Muscle layer of duodenum (tissue), 2 donors: ENCODE measurements at regions not wholly inside any gene's neighbourhood (a gene's known extent, or its start where the extent isn't known, plus 50 kb on each side); places are given as distances from the start of the nearest gene placed in this dataset.

Experiments
- H3K27ac ChIP-seq: one replicate; pipeline ENCODE4 v1.7.0; 2013; ENCODE audit warnings: mild to moderate bottlenecking, low read length
- H3K27me3 ChIP-seq: one replicate; pipeline ENCODE4 v1.7.0; 2013; ENCODE audit warnings: low read depth, mild to moderate bottlenecking, control low read depth, low read length
- H3K36me3 ChIP-seq, 2 donors: one replicate each; pipeline ENCODE4 v1.7.0; 2013; ENCODE audit warnings: low read length in 2 of 2, control low read depth in 1 of 2, mild to moderate bottlenecking in 1 of 2; ENCODE audit not compliant: insufficient read depth in 2 of 2, control insufficient read depth in 1 of 2
- H3K4me1 ChIP-seq, 2 donors: one replicate each; pipeline ENCODE4 v1.7.0; 2013; ENCODE audit warnings: low read length in 2 of 2, mild to moderate bottlenecking in 2 of 2, control low read depth in 1 of 2, moderate library complexity in 1 of 2; ENCODE audit not compliant: insufficient read depth in 2 of 2, control insufficient read depth in 1 of 2
- H3K4me3 ChIP-seq, 2 donors: one replicate each; pipeline ENCODE4 v1.7.0; 2013; ENCODE audit warnings: low read length in 2 of 2, low read depth in 1 of 2, mild to moderate bottlenecking in 1 of 2
- H3K9me3 ChIP-seq, 2 donors: one replicate each; pipeline ENCODE4 v1.7.0; 2013; ENCODE audit warnings: low read length in 2 of 2, control low read depth in 1 of 2, mild to moderate bottlenecking in 1 of 2; ENCODE audit not compliant: control insufficient read depth in 1 of 2
- donor health status: healthy.

GRCh38 chr4:127113844-127114362 lies 518.9 kb upstream of the INTU start:
- H3K27me3 ChIP-seq, result no peaks in the 10 kb centered on the region
- H3K4me3 ChIP-seq, result no peak overlapping the region
- no peak overlapping the region for H3K27ac ChIP-seq
- H3K36me3 ChIP-seq, result no peaks in the 10 kb centered on the region
- no peaks in the 10 kb centered on the region for H3K4me1 ChIP-seq
- peaks cover 0 to 8% of the 10 kb centered on the region in 2 donors for H3K9me3 ChIP-seq

DNA sequence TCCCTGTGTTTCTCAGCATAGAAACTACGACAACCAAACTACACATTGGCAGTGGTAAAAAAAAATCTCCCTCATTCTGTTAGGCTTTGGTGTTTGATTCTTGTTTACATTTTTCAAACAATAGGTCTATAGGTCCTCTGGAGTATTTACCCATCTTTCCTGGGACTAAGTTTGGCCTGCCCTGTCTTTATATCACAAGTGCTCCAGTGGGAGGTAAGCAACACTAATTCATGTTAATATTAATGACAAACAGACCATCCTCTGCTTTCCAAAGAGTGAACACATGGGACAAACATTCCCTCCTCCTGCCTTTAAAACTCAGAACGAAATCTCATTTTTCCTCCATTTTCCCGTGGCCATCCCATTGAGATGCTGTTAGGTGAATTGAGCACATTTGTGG lies 514.1 kb upstream of the INTU start:
- H3K9me3 ChIP-seq, result no peaks in the 10 kb centered on the region
- H3K27me3 ChIP-seq, result no peaks in the 10 kb centered on the region
- H3K27ac ChIP-seq, result no peak overlapping the region
- no peak overlapping the region for H3K4me3 ChIP-seq
- H3K36me3 ChIP-seq, result no peaks in the 10 kb centered on the region
- peaks cover 0 to 5% of the 10 kb centered on the region in 2 donors for H3K4me1 ChIP-seq

- no peak overlapping the region for H3K27ac ChIP-seq
Observed at GRCh38 chr4:127120441-127121090, 512.2 kb upstream of the INTU start.

GRCh38 chr4:127124919-127125318 lies 507.8 kb upstream of the INTU start:
- no peak overlapping the region for H3K27ac ChIP-seq
- peaks cover 0 to 5% of the 10 kb centered on the region in 2 donors for H3K4me1 ChIP-seq
- H3K9me3 ChIP-seq, result no peaks in the 10 kb centered on the region
- no peaks in the 10 kb centered on the region for H3K36me3 ChIP-seq
- H3K4me3 ChIP-seq, result no peak overlapping the region
- no peaks in the 10 kb centered on the region for H3K27me3 ChIP-seq

More at GRCh38 chr4:127120441-127121090, 512.2 kb upstream of the INTU start:
- Histone ChIP-seq H3K27me3 (no peaks in the 10 kb centered on the region), H3K4me1 (peaks cover 0 to 5% of the 10 kb centered on the region in 2 donors), H3K4me3 (no peak overlapping the region), H3K36me3 (no peaks in the 10 kb centered on the region), H3K9me3 (no peaks in the 10 kb centered on the region)

DNA sequence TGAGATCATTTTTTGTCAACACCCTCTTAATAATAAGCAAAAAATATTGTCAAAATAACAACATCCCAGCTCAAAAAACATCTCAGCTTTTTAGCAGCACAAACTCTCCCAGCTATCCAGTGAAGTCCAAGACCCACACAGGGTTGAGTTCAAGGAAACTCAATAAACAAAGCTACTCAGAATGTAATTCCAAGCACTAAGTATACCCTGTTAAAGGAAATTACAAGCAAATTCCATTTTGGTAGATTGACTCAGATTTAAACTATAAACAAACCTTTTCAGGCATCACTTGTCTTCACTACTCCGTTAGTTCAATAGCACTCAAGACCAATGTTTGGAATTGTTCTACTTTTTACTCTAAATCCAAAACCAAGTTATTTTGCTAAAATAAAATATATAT lies 506.0 kb upstream of the INTU start:
- Histone ChIP-seq H3K9me3 (no peaks in the 10 kb centered on the region), H3K27me3 (no peaks in the 10 kb centered on the region), H3K4me3 (no peak overlapping the region), H3K4me1 (no peaks in the 10 kb centered on the region), H3K27ac (no peak overlapping the region), H3K36me3 (no peaks in the 10 kb centered on the region)

- Histone ChIP-seq H3K4me3 (no peak overlapping the region), H3K36me3 (no peaks in the 10 kb centered on the region), H3K4me1 (no peaks in the 10 kb centered on the region), H3K27ac (no peak overlapping the region), H3K9me3 (no peaks in the 10 kb centered on the region), H3K27me3 (no peaks in the 10 kb centered on the region)
Observed at GRCh38 chr4:127131527-127131926, 501.2 kb upstream of the INTU start.

- no peak overlapping the region for H3K4me3 ChIP-seq
- H3K27ac ChIP-seq, result no peak overlapping the region
- H3K36me3 ChIP-seq, result no peaks in the 10 kb centered on the region
Observed at GRCh38 chr4:127134490-127134889, 498.3 kb upstream of the INTU start.

DNA sequence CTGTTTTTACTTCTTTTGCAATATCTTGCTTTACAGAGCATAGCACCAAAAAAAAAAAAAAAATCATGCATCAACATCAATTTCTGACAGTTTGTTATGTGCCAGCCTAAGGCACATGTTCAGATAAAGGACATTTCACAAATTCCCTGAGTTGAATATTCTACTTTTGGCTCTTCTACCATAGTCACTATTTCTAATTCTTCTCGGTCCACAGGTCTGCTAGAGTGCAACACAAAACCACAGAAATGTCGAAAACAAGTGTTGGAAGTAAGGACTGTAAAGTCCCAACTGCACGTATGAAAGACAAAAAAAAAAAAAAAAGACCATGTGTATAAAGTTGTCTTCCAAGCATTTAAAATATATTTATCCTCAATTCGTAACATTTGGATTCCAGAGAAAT lies 494.2 kb upstream of the INTU start:
- no peaks in the 10 kb centered on the region for H3K4me1 ChIP-seq
- no peaks in the 10 kb centered on the region for H3K27me3 ChIP-seq
- no peaks in the 10 kb centered on the region for H3K9me3 ChIP-seq
- no peak overlapping the region for H3K27ac ChIP-seq
- no peaks in the 10 kb centered on the region for H3K36me3 ChIP-seq
- H3K4me3 ChIP-seq, result no peak overlapping the region

More at GRCh38 chr4:127134490-127134889, 498.3 kb upstream of the INTU start:
- Histone ChIP-seq H3K4me1 (no peaks in the 10 kb centered on the region), H3K9me3 (no peaks in the 10 kb centered on the region), H3K27me3 (no peaks in the 10 kb centered on the region)

GRCh38 chr4:127139788-127140286 lies 492.9 kb upstream of the INTU start:
- H3K9me3 ChIP-seq, result no peaks in the 10 kb centered on the region
- no peaks in the 10 kb centered on the region for H3K36me3 ChIP-seq
- H3K4me3 ChIP-seq, result no peak overlapping the region
- no peaks in the 10 kb centered on the region for H3K4me1 ChIP-seq
- no peaks in the 10 kb centered on the region for H3K27me3 ChIP-seq
- no peak overlapping the region for H3K27ac ChIP-seq

GRCh38 chr4:127140306-127140705 lies 492.5 kb upstream of the INTU start:
- no peaks in the 10 kb centered on the region for H3K36me3 ChIP-seq
- no peaks in the 10 kb centered on the region for H3K4me1 ChIP-seq
- H3K27ac ChIP-seq, result no peak overlapping the region
- H3K27me3 ChIP-seq, result no peaks in the 10 kb centered on the region
- H3K4me3 ChIP-seq, result no peak overlapping the region
- no peaks in the 10 kb centered on the region for H3K9me3 ChIP-seq

DNA sequence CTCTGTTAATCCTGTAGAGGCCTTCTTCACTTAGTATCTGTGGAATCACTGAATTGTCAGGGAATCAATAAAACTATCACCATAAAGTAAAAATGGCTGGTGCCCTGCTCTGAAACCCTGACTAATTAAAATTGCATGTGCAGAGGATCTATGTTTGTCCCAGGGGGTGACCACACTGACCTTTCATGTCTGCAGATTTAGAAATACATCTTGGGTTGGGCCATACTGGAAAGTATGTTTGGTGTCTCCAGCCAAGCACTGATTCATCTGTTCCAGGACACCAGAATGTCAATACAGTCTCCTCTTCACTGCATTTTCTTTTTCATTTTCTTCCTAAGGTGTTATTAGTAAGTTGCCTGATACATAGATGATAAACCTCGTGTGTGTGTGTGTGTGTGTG lies 490.9 kb upstream of the INTU start:
- Histone ChIP-seq H3K27me3 (no peaks in the 10 kb centered on the region), H3K9me3 (no peaks in the 10 kb centered on the region), H3K27ac (no peak overlapping the region), H3K36me3 (no peaks in the 10 kb centered on the region), H3K4me1 (no peaks in the 10 kb centered on the region), H3K4me3 (no peak overlapping the region)
